ENCODE measurements at regions not wholly inside any gene's neighbourhood (a gene's known extent, or its start where the extent isn't known, plus 50 kb on each side); places are given as distances from the start of the nearest gene placed in this dataset.
"Not testable (repeated sequence)": the region's sequence is repeated elsewhere in the genome, so short reads cannot be mapped to it uniquely, and the experiment has no call there.

- DNase-seq = no peak
Measured at GRCh38 chr14:71764701-71765382, 167.4 kb upstream of the RGS6 start.

GRCh38 chr14:71765505-71765904 is 166.7 kb upstream of the RGS6 start:
- DNase-seq = no peak

- DNase-seq = no peak
Measured at GRCh38 chr14:71770431-71770830, 161.8 kb upstream of the RGS6 start.

GRCh38 chr14:71771421-71771820 is 160.8 kb upstream of the RGS6 start:
- not testable (repeated sequence) for DNase-seq

GRCh38 chr14:71771996-71772395 is 160.2 kb upstream of the RGS6 start:
- DNase-seq = not testable (repeated sequence)

- DNase-seq = no peak
Measured at GRCh38 chr14:71773898-71774481, 158.2 kb upstream of the RGS6 start.

- no peak for DNase-seq
Measured at GRCh38 chr14:71776471-71777360, 155.5 kb upstream of the RGS6 start.

GRCh38 chr14:71780075-71780474 is 152.2 kb upstream of the RGS6 start:
- DNase-seq = no peak

GRCh38 chr14:71780822-71781221 is 151.4 kb upstream of the RGS6 start:
- DNase-seq = no peak

- DNase-seq = no peak
Measured at GRCh38 chr14:71783088-71783487, 149.1 kb upstream of the RGS6 start.

GRCh38 chr14:71783786-71784185 is 148.4 kb upstream of the RGS6 start:
- DNase-seq = no peak

GRCh38 chr14:71789005-71789404 is 143.2 kb upstream of the RGS6 start:
- DNase-seq = no peak

GRCh38 chr14:71799841-71800240 is 132.4 kb upstream of the RGS6 start:
- no peak for DNase-seq

GRCh38 chr14:71800878-71801277 is 131.4 kb upstream of the RGS6 start:
- no peak for DNase-seq

- DNase-seq = no peak
Measured at GRCh38 chr14:71803539-71804260, 128.5 kb upstream of the RGS6 start.

- no peak for DNase-seq
Measured at GRCh38 chr14:71804992-71805391, 127.2 kb upstream of the RGS6 start.

- DNase-seq = not testable (repeated sequence)
Measured at GRCh38 chr14:71807049-71807448, 125.2 kb upstream of the RGS6 start.

- DNase-seq = not testable (repeated sequence)
Measured at GRCh38 chr14:71810800-71811199, 121.4 kb upstream of the RGS6 start.

GRCh38 chr14:71812693-71813092 is 119.5 kb upstream of the RGS6 start:
- no peak for DNase-seq

- DNase-seq = peak; percentile 8
Measured at GRCh38 chr14:71815110-71815509, 117.1 kb upstream of the RGS6 start.

- DNase-seq = no peak
Measured at GRCh38 chr14:71824816-71825215, 107.4 kb upstream of the RGS6 start.

- DNase-seq = no peak
Measured at GRCh38 chr14:71833476-71833875, 98.8 kb upstream of the RGS6 start.

Measured in NCI-H146 (cell line).